HT-29 (cell line): ENCODE measurements at regions not wholly inside any gene's neighbourhood (a gene's known extent, or its start where the extent isn't known, plus 50 kb on each side); places are given as distances from the start of the nearest gene placed in this dataset.
"Not testable (repeated sequence)": the region's sequence is repeated elsewhere in the genome, so short reads cannot be mapped to it uniquely, and the experiment has no call there.

Source experiments
- DNase-seq: peaks from one replicate; pipeline ENCODE4 v3.0.0-alpha.2; 2015; ENCODE audit warnings: low spot score

DNA sequence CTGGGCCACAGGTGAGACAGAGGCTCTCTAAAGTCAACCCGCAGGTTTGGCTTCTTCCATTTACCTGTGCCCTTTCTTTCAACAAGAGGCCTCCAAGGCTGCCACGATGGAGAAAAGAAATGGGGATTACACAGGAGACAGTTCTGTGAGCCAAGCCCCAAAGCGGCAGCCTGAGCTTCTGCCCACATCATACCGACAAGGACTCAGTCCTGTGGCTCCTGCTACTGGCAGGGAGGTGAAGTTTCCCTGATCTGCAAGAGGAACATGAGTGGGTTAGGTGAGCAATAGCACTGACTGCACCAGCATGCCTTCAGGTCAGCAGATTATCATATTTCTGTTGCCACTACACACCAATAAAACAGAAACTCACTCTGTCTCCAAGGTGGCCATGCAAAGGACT lies 800.0 kb downstream of the KCNJ18 start:
- no peak for DNase-seq

DNA sequence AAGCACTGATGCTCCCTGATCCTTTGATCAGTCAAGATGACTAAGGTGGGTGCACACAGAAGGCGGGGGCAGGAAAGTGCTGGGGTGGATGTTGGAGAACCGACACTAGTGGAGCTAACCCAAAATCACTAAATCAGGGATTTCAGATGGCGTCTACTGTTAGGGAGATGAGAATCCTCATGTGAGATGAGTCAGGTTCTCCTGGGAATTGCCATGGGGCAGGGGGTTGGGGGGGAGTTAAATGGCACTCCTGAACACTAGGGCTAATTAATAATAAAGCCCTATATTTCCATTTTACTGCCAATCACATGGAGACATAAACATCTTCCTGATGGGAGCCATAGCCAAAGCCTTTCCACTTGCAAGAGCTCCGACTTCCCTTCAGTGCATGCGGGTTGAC lies 804.1 kb downstream of the KCNJ18 start:
- no peak for DNase-seq

DNA sequence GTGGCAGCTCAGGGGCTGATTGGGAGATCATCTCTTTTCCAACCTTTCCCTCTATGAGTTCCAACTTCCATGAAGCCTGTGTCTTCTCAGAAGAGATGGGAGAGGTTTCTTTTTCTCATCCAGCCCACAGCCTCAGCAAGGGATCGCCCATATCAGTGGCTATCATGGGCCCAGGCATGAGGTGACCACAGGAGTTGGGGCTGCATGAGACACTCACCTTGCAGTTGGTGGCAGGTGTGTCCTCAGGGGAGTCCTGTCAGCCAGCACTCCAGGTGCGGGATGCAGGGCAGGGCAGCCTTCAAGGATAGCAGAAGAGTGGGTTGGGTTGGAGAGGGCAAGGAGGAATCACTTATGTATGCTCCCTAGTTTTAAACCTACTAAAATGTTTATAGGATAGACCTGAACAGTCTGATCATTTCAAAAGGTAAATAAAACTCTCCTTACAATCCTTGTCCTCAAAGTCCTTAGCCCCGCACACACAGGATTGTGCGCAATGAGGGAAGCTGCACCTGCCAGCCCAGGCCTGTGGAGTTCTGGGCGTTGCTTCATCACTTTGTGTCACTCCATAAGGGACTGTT lies 811.1 kb downstream of the KCNJ18 start:
- no peak for DNase-seq

DNA sequence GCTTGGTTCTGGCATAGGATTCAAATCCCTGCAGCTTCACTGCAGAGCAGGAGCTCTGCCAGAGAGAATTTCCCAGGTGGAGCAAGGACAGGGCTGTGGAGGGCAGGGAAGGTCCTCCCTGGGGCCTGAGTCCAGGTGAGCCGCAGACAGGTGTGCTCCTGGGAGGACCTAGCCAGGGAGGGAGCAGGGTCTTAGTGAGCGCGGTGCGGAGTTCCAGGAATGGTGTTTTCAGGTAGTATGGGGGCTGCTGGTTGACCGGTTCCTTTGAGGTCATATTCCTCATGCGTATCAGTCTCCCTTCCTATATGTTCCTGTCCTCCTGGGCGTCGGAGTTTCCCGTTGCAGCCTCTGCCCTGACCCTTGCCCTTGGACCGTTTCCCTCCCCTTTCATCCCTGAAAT lies 813.3 kb downstream of the KCNJ18 start:
- DNase-seq: no peak

DNA sequence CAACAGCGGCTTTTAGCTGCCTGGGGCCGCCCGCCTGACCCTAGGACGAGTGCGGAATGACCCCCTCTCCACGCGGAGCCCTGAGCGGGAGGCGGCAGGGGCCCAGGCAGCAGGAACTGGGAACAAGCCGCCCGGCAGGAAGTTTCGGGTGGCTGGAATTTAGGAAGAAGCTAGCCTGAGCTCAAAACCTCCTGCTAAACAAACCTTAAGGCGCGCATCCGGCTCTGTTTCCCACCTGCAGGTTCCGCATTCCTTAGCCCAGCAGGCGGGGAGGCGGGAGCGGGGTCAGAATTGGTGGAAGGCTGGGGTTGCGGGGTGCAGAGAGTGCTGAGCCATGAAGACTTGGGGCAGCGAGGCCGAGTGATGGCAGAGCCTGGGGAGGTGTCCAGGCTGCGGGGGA lies 813.9 kb downstream of the KCNJ18 start:
- no peak for DNase-seq

- no peak for DNase-seq
Observed at GRCh38 chr17:22506861-22507260, 814.5 kb downstream of the KCNJ18 start.

DNA sequence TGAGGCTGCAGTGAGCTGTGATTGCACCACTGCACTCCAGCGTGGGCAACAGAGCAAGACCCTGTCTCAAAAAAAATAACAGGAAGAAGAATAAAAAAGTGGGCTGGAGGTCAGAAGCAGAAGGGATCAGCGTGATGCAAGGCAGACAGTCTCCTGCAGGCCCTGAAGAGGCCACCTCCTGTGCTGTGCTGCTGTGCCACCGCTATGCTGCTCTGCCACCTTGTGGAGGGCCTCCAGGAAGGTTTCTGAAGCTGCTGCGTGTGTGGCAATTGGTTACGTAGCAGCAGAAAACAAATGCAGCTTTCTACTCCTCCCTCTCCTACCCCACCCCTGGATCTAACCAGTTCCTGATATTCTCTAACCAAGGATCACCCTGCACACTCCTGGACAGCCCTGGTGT lies 815.5 kb downstream of the KCNJ18 start:
- peak; percentile 22 for DNase-seq

DNA sequence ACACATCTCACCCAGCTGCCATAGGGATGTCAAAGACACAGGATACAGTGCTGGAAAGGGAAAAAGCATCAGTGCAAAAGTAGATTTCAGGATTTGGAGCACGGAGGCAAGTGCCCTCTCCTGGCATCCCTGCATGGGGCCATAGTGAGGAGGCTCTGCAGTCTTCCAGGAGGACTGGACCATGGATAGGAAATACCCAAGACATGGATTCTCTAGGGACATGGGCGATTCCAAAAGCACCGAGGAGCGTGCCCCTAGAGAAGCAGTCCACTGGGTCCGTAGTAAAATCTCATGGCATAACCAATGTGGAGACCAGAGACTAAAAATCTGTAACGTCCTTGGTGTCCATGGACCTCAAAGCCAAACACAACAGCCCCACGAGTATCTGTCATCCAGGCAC lies 818.2 kb downstream of the KCNJ18 start:
- no peak for DNase-seq

- no peak for DNase-seq
Observed at GRCh38 chr17:22511431-22511830, 819.1 kb downstream of the KCNJ18 start.

DNA sequence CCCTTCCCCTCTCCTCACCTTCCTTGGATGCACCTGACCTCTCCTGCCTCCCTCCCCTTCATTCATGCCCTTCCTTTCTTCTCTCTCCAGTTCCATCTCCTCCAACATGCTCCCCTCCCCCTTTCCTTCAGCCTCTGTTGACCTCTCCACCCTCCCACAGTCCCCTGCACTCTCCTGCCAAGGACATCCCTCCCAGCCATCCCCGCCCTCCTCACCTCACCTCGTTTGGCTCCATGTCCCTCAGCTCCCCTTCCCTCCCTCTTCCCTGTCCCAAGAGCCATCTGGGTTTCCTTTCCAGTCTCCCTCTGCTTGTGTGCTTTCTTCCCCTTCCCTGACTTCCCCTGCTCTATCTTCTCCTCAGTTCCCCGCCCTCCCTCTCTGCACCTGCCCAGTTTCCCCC lies 819.7 kb downstream of the KCNJ18 start:
- DNase-seq: no peak

DNA sequence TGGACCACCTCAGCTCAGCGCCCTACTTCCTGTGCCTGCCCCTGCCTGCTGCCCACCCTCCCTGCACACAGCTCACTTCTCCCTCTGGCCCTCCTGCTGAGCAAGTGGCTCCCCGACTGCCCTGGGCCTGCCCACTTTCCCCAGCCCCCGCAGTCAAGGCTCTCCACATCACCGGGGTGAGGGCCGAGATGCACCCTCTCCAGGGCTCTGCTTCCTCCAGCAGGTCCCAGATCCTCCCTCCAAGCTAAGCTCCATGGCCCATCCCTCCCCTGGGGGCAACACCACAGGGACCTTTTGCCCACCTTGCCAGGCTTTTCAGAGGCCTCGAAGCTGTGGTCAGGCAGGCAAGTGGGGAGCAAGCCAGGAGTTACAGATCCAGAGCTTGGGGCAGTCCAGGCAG lies 820.2 kb downstream of the KCNJ18 start:
- no peak for DNase-seq

GRCh38 chr17:22512997-22513538 lies 820.7 kb downstream of the KCNJ18 start:
- DNase-seq: no peak

- no peak for DNase-seq
Observed at GRCh38 chr17:22514315-22514714, 822.0 kb downstream of the KCNJ18 start.

DNA sequence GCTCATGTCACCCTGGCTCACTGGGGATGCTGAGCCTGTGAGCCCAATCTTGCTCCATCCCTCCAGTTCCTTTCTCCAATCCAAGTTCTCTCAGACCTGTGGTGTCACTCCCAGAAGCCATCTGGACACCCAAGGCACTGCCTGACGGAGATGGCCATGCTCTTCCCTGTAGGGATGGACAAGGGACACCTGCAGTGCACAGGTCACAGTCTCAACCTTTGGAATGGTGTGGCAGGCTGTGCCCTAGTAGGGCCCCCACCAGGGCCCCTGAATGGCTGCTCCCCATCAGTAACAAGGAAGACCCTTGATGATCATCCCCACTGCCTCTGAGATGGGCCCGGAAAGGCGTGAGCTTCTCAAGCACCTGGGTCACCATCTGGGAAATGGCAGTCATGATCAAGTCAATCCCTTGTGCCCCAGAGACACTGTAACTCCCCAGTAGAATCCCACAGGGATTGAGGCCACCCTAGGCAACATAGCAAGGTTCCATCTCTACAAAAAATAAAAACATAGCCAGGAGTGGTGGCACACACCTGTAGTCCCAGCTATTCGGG lies 822.5 kb downstream of the KCNJ18 start:
- no peak for DNase-seq

DNA sequence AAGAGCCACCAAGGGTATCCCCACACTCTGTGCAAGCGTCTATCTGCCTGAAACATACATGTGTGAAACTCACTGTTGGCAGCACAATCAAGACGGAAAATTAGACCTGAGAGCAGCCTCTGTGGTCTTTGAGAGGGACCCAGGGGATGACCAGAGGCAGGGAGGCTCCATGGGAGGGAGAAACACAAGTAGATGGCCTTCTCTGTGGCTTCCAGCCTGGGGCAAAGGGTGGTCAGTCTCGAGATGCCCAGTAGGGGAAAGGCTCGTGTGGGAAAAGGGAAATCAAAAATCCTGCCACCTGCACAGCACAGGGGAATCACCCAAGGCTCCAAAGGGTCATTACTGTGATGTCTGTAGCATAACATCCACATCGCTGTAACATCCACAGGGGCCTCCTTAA lies 823.3 kb downstream of the KCNJ18 start:
- DNase-seq: no peak

DNA sequence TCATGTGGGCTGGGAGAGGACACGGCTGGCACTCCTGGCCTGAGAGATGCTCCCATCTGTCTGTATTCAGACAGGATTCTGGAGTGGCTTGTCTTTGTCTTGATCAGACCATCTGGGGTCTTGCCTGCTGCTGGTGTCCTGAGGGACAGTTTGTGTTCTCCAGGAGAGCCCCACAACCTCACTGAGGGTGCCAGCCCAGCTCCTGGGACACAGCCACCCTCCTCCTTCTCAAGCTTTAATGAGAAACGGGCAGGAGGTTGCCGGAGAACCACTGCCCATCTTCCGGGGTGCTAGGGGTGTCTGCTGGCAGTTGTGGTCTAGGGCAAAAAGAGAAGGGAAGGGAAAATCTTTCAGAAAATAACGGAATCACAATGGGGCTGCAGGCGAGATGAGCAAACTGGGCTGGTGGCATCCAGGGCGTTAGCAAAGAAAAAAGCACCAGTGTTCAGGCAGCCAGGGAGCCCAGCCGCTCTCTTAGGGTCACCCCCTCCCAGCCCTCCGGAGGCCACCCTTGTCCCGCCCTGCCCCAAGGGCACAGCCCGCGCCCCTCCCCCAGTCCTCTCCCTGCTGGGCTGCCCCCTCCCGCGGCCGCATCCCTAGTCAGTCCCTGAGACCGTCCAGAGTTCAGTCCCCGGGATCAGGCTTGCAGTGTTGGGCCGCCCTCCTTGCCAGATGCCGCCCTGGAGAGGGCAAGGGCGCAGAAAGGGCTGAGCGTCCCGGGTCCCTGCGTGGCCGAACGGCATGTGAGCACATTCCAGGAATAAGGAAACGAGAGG lies 824.7 kb downstream of the KCNJ18 start:
- DNase-seq: no peak

DNA sequence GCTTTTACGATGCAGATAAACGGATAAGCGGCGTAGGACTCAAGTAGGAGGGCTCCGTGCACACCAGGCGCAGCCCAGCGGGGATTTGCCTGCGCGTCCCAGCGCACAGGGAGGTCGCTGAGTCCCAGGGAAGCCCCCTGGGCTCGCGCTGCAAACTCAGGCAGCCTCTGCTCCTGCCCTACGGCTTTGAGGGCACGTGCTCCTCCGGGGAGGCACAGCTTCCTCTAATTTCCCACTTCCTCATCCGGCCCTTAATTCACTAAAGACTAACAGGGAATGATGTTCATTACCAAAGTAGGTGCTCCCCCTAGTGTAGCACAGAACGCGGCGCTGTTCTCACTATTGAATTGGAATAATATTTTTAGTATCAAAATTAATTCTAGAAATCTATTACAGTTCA lies 825.4 kb downstream of the KCNJ18 start:
- peak; percentile 1 for DNase-seq

DNA sequence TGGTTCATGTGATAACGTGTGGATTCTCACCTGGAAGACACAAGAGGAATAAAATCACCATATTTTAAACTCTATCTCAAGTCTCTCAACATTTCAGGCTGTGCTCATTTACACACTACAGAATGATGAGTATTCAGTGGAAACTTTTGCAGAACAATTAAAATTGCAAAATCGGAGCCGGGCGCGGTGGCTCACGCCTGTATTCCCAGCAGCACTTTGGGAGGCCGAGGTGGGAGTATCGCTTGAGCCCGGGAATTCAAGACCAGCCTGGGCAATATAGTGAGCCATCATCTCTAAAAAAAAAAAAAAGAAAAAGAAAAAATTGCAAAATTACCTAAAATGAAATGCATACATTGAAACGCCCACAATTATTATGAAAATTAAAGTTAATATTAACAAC lies 825.9 kb downstream of the KCNJ18 start:
- DNase-seq: no peak

GRCh38 chr17:22548873-22549272 lies 856.5 kb downstream of the KCNJ18 start:
- DNase-seq: not testable (repeated sequence)

DNA sequence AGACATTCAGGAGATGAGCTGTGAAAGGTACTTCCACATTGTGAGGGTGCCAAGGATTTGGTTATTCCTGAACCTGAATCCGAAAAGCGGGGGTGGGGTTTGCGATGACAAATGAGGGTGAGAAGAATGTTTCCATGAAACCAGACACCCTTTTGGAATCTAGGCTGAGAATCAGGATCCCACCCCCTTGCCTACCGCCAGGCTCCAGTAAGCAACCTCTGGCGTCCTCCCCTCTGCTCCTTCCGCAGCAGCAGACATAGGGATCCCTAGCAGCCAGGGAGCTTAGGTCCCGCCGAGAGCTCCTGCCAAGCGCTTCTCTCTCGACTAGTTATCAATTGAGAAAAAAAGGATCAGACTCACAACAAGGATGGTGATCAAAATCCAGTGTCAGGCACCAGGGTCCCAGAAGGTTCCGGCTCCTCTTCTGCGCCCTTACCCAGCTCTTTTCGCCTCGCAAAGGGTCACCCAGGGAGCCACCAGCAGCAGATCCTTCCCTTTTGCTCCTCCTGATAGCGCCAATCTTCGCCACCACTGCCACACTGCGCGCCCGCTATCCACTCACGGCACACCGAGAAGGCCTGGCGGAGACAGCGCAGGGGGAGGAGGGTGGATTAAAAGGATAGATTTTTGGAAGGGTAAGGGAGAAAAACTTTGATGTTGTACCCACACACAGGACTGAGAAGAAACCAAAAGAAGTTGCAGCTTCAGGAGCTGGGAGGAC lies 859.5 kb downstream of the KCNJ18 start:
- not testable (repeated sequence) for DNase-seq

- DNase-seq: no peak
Observed at GRCh38 chr17:22569459-22570143, 877.3 kb downstream of the KCNJ18 start.
